ENCODE measurements at regions not wholly inside any gene's neighbourhood (a gene's known extent, or its start where the extent isn't known, plus 50 kb on each side); places are given as distances from the start of the nearest gene placed in this dataset.

DNA sequence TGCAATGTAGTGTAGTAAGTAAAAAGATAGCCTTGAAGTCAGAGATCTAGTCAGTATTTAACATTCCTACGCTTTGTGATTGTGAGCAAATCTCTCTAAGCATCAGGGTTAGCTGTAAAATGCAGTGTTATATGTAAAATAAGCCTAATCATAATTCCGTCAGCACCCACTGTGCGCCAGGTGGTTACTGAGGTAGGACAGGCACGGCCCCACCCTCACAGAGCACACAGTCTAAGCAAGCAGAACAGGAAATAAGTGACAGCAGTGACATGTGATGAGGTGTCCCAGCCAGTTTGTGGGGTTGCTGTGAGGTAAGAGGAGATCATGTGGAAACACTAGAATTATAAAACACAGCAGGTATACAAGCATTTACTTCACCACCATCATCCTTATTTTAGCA, 267.1 kb downstream of the ICOS start:
- TF ChIP-seq CTCF (conservative IDR thresholded peaks at IDR 0.05; ENCODE audit: low read depth in 2 of 2), result no peak
- TF ChIP-seq POLR2AphosphoS5 (IDR thresholded peaks at IDR 0.05; ENCODE audit: low read depth), result no peak
- no peak for TF ChIP-seq EZH2 (IDR thresholded peaks at IDR 0.05; ENCODE audit: low read depth, unreplicated experiment)
- no peak for TF ChIP-seq CREB1 (CRISPR knock-in tag; IDR thresholded peaks at IDR 0.05; ENCODE audit: low read depth)

All from GM23338 (cell line).